GM06990 (cell line): ENCODE measurements at regions not wholly inside any gene's neighbourhood (a gene's known extent, or its start where the extent isn't known, plus 50 kb on each side); places are given as distances from the start of the nearest gene placed in this dataset.

Experiments
- DNase-seq: peaks from one replicate; pipeline ENCODE4 v3.0.0-alpha.2; 2011; ENCODE audit not compliant: insufficient read length; ENCODE audit errors: extremely low read depth
- H3K27me3 ChIP-seq: replicated peaks from 2 replicates; pipeline ENCODE4 v1.6.0; 2011; ENCODE audit warnings: low read length; ENCODE audit not compliant: control insufficient read depth, insufficient read depth
- H3K36me3 ChIP-seq: 2 replicates; pipeline ENCODE4 v1.5.1; 2011; ENCODE audit warnings: low read length; ENCODE audit not compliant: control insufficient read depth, insufficient read depth
- H3K4me3 ChIP-seq: replicated peaks from 2 replicates; pipeline ENCODE4 v1.5.1; 2011; ENCODE audit warnings: low read depth, mild to moderate bottlenecking, control low read depth, low read length
- CTCF ChIP-seq: IDR thresholded peaks from 2 replicates; pipeline ENCODE4 v1.5.1; 2011; ENCODE audit warnings: low read length, control low read depth, mild to moderate bottlenecking, inconsistent platforms; ENCODE audit not compliant: insufficient read depth, poor library complexity, severe bottlenecking

GRCh38 chr6:25181350-25181724 is 97.8 kb upstream of the CARMIL1 start:
- DNase-seq, result no peak
- Histone ChIP-seq H3K27me3 (no peaks in the 10 kb centered on the region; the same call in 1 of the 2 replicates), H3K4me3 (no peak overlapping the region), H3K36me3 (no peaks in the 10 kb centered on the region)
- no peak for TF ChIP-seq CTCF

- no peak for TF ChIP-seq CTCF
- Histone ChIP-seq H3K4me3 (no peak overlapping the region), H3K36me3 (no peaks in the 10 kb centered on the region), H3K27me3 (no peaks in the 10 kb centered on the region; the same call in 1 of the 2 replicates)
- DNase-seq, result no peak
These were observed 97.3 kb upstream of the CARMIL1 start for GRCh38 chr6:25181923-25182322.

- no peak for DNase-seq
- no peak for TF ChIP-seq CTCF
- Histone ChIP-seq H3K36me3 (no peaks in the 10 kb centered on the region), H3K4me3 (no peak overlapping the region), H3K27me3 (no peaks in the 10 kb centered on the region; the same call in 1 of the 2 replicates)
These were observed 92.3 kb upstream of the CARMIL1 start for GRCh38 chr6:25186919-25187318.

- no peaks in the 10 kb centered on the region; the same call in 1 of the 2 replicates for H3K27me3 ChIP-seq
- DNase-seq, result no peak
- no peak overlapping the region for H3K4me3 ChIP-seq
- no peaks in the 10 kb centered on the region for H3K36me3 ChIP-seq
- TF ChIP-seq CTCF, result no peak
These were observed 90.9 kb upstream of the CARMIL1 start for GRCh38 chr6:25188232-25188631.

GRCh38 chr6:25192590-25193459 is 86.3 kb upstream of the CARMIL1 start:
- DNase-seq, result no peak
- Histone ChIP-seq H3K27me3 (no peaks in the 10 kb centered on the region), H3K4me3 (no peak overlapping the region), H3K36me3 (no peaks in the 10 kb centered on the region)
- TF ChIP-seq CTCF, result no peak
